ENCODE measurements at regions not wholly inside any gene's neighbourhood (a gene's known extent, or its start where the extent isn't known, plus 50 kb on each side); places are given as distances from the start of the nearest gene placed in this dataset.

DNA sequence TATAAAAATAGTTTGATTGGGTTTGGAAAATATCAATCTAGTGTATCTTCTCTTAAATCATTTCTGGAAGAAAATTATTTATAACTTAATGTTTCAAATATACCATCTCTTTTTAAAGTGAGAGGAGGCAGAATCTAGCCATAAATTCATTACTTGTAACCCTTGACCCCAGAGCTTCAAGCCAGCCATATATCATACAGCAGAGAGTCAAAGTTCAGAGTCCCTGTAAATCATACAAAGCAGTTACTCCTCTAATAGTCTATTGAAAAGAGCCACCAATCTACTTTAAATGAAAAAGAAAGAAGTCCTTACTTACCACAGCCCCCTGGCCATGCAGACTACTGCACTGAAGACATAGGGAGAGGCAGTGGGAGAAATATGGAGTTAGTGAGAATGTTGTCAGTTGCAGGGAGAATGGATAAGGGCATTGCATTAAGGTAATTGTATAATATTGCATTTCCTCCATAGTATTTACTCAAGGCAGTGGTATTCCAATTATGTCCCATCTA lies 229.5 kb downstream of the NKX6-1 start:
- intact Hi-C loops (cut with DNase I) = no loop called here
- H3K36me3 ChIP-seq = no peaks in the 10 kb centered on the region
- no peak for TF ChIP-seq POLR2A (IDR thresholded peaks at IDR 0.05)

DNA sequence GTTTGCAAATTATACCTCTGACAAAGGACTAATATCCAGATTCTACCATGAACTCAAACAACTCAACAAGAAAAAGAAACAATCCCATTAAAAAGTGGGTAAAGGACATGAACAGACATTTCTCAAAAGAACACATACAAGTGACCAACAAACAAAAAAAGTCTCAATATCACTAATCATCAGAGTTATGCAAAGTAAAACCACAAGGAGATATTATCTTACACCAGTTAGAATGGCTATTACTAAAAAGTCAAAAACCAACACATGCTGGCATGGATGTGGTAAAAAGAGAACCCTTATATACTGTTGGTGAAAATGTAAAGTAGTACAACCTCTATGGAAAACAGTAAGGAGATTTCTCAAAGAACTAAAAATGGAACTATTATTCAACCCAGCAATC lies 234.4 kb downstream of the NKX6-1 start:
- Histone ChIP-seq H3K27me3 (no peaks in the 10 kb centered on the region), H3K27ac (no peak overlapping the region), H3K9me3 (no peaks in the 10 kb centered on the region), H3K36me3 (no peaks in the 10 kb centered on the region), H3K4me1 (ENCODE audit: insufficient read depth) (no peaks in the 10 kb centered on the region), H3K4me3 (no peak overlapping the region)
- TF ChIP-seq, protein P1, sequence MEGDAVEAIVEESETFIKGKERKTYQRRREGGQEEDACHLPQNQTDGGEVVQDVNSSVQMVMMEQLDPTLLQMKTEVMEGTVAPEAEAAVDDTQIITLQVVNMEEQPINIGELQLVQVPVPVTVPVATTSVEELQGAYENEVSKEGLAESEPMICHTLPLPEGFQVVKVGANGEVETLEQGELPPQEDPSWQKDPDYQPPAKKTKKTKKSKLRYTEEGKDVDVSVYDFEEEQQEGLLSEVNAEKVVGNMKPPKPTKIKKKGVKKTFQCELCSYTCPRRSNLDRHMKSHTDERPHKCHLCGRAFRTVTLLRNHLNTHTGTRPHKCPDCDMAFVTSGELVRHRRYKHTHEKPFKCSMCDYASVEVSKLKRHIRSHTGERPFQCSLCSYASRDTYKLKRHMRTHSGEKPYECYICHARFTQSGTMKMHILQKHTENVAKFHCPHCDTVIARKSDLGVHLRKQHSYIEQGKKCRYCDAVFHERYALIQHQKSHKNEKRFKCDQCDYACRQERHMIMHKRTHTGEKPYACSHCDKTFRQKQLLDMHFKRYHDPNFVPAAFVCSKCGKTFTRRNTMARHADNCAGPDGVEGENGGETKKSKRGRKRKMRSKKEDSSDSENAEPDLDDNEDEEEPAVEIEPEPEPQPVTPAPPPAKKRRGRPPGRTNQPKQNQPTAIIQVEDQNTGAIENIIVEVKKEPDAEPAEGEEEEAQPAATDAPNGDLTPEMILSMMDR (IDR thresholded peaks at IDR 0.05) = no peak
- no peak for TF ChIP-seq EP300 (IDR thresholded peaks at IDR 0.05)
- intact Hi-C loops (cut with DNase I) = no loop called here
- no peak for DNase-seq

More for the DNA sequence above, 229.5 kb downstream of the NKX6-1 start:
- Histone ChIP-seq H3K9me3 (no peaks in the 10 kb centered on the region), H3K4me3 (no peak overlapping the region), H3K27ac (no peak overlapping the region), H3K27me3 (no peaks in the 10 kb centered on the region), H3K4me1 (ENCODE audit: insufficient read depth) (no peaks in the 10 kb centered on the region)
- no peak for DNase-seq

DNA sequence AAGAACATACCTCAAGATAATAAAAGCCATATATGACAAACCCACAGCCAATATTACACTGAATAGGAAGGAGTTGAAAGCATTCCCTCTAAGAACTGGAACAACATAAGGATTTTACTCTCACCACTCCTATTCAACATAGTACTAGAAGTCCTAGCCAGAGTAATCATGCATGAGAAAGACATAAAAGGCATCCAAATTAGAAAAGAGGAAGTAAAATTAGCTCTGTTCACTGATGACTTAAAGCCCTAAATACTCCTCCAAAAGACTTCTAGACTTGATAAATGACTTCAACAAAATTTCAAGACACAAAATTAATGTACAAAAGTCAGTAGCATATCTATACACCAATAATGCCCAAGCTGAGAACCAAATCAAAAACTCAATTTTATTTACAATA lies 235.7 kb downstream of the NKX6-1 start:
- no peaks in the 10 kb centered on the region for H3K27me3 ChIP-seq
- no peak overlapping the region for H3K4me3 ChIP-seq
- no peak for DNase-seq
- intact Hi-C loops (cut with DNase I) = no loop called here
- TF ChIP-seq, protein P1 (IDR thresholded peaks at IDR 0.05) = no peak
- no peak for TF ChIP-seq EP300 (IDR thresholded peaks at IDR 0.05)
- TF ChIP-seq POLR2A (IDR thresholded peaks at IDR 0.05) = no peak
- H3K4me1 ChIP-seq (ENCODE audit: insufficient read depth) = no peaks in the 10 kb centered on the region
- no peaks in the 10 kb centered on the region for H3K9me3 ChIP-seq
- H3K27ac ChIP-seq = no peak overlapping the region
- no peaks in the 10 kb centered on the region for H3K36me3 ChIP-seq

DNA sequence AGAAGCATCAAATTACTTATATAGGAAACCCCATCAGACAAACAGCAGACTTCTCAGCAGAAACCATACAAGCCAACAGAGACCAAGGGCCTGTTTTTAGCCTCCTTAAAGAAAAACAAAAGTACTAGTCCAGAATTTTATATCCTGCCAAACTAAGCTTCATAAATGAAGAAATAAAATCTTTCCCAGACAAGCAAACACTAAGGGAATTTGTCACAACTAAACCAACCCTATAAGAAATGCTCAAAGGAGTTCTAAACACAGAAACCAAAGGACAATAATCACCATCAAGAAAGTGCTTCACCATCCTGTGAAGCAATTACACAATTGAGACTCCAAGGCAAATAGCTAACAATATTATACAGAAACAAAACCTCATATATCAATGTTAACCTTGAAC lies 238.6 kb downstream of the NKX6-1 start:
- H3K9me3 ChIP-seq = no peaks in the 10 kb centered on the region
- intact Hi-C loops (cut with DNase I) = no loop called here
- no peak overlapping the region for H3K4me3 ChIP-seq
- H3K36me3 ChIP-seq = no peaks in the 10 kb centered on the region
- no peaks in the 10 kb centered on the region for H3K27me3 ChIP-seq
- H3K4me1 ChIP-seq (ENCODE audit: insufficient read depth) = no peaks in the 10 kb centered on the region
- TF ChIP-seq, protein P1 (IDR thresholded peaks at IDR 0.05) = no peak
- no peak for TF ChIP-seq POLR2A (IDR thresholded peaks at IDR 0.05)
- no peak for TF ChIP-seq EP300 (IDR thresholded peaks at IDR 0.05)
- no peak overlapping the region for H3K27ac ChIP-seq
- no peak for DNase-seq

DNA sequence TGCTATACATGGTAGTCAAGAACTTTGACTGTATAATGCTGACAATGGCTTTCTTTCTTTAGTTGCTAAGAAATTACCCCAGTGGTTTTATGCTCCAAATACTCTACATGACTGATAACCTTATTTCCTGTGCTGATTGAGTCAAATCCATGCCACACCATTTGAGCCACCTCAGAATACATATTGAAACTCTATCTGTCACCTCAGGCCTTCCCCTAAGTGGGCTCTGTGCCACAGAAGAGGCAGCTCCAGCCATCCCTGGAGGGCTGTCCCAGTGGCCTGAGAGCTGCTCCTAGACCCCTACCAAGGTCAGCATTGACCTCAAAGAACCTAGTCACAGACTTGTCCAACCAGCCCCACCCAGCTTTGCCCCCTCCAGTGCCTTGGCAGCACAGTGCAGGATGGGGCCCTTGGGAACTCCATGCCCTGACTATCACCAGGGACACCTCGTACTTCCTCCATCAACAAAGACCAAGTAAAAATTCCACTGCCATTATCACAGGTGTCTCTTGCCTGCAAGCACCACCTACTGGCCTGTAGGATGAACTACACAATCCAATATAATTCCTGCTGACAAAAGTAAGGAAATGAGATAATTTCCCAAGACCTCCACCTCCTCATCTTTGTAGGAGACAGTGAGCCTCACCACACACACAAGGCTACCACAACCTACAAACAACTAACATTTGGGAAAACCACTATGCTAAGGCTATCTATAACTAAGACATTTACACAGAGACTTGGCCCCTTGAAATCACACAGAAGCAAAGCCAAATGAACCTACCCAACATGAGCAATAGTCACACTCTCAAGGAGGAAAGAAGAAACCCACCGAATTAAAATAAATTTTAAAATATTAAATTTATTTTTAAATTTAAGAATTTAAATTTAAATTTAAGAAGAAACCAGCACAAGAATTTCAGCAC lies 239.9 kb downstream of the NKX6-1 start:
- no peaks in the 10 kb centered on the region for H3K36me3 ChIP-seq
- intact Hi-C loops (cut with DNase I) = no loop called here
- H3K9me3 ChIP-seq = no peaks in the 10 kb centered on the region
- WGBS, 3 donors = 33 to 69% (median 47%) methylated on average over 2 of the region's 2 CpGs
- no peak overlapping the region for H3K4me3 ChIP-seq
- H3K4me1 ChIP-seq (ENCODE audit: insufficient read depth) = no peaks in the 10 kb centered on the region
- TF ChIP-seq POLR2A (IDR thresholded peaks at IDR 0.05) (no peak), EP300 (IDR thresholded peaks at IDR 0.05) (no peak)
- TF ChIP-seq, protein P1 (IDR thresholded peaks at IDR 0.05) = no peak
- no peak for DNase-seq
- H3K27ac ChIP-seq = no peak overlapping the region
- no peaks in the 10 kb centered on the region for H3K27me3 ChIP-seq
